ENCODE measurements at regions not wholly inside any gene's neighbourhood (a gene's known extent, or its start where the extent isn't known, plus 50 kb on each side); places are given as distances from the start of the nearest gene placed in this dataset.

- TF ChIP-seq, protein P1, sequence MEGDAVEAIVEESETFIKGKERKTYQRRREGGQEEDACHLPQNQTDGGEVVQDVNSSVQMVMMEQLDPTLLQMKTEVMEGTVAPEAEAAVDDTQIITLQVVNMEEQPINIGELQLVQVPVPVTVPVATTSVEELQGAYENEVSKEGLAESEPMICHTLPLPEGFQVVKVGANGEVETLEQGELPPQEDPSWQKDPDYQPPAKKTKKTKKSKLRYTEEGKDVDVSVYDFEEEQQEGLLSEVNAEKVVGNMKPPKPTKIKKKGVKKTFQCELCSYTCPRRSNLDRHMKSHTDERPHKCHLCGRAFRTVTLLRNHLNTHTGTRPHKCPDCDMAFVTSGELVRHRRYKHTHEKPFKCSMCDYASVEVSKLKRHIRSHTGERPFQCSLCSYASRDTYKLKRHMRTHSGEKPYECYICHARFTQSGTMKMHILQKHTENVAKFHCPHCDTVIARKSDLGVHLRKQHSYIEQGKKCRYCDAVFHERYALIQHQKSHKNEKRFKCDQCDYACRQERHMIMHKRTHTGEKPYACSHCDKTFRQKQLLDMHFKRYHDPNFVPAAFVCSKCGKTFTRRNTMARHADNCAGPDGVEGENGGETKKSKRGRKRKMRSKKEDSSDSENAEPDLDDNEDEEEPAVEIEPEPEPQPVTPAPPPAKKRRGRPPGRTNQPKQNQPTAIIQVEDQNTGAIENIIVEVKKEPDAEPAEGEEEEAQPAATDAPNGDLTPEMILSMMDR (IDR thresholded peaks at IDR 0.05) = no peak
- TF ChIP-seq POLR2AphosphoS5 (IDR thresholded peaks at IDR 0.05) (no peak), POLR2A (IDR thresholded peaks at IDR 0.05) (no peak)
These were observed 73.8 kb upstream of the PCSK6 start for GRCh38 chr15:101563176-101563796.
